ENCODE measurements at regions not wholly inside any gene's neighbourhood (a gene's known extent, or its start where the extent isn't known, plus 50 kb on each side); places are given as distances from the start of the nearest gene placed in this dataset.

- H3K9me3 Mint-ChIP-seq (ENCODE audit: unreplicated experiment) = peaks cover 6% of the 10 kb centered on the region
- no peaks in the 10 kb centered on the region for H3K27me3 Mint-ChIP-seq (ENCODE audit: unreplicated experiment)
- DNase-seq (ENCODE audit: extremely low spot score, unreplicated experiment) = no peak
- no peak overlapping the region for H3K27ac Mint-ChIP-seq (ENCODE audit: unreplicated experiment)
- no peaks in the 10 kb centered on the region for H3K36me3 Mint-ChIP-seq (ENCODE audit: unreplicated experiment)
- TF ChIP-seq, protein P1, sequence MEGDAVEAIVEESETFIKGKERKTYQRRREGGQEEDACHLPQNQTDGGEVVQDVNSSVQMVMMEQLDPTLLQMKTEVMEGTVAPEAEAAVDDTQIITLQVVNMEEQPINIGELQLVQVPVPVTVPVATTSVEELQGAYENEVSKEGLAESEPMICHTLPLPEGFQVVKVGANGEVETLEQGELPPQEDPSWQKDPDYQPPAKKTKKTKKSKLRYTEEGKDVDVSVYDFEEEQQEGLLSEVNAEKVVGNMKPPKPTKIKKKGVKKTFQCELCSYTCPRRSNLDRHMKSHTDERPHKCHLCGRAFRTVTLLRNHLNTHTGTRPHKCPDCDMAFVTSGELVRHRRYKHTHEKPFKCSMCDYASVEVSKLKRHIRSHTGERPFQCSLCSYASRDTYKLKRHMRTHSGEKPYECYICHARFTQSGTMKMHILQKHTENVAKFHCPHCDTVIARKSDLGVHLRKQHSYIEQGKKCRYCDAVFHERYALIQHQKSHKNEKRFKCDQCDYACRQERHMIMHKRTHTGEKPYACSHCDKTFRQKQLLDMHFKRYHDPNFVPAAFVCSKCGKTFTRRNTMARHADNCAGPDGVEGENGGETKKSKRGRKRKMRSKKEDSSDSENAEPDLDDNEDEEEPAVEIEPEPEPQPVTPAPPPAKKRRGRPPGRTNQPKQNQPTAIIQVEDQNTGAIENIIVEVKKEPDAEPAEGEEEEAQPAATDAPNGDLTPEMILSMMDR (IDR thresholded peaks at IDR 0.05) = no peak
- peaks cover 28% of the 10 kb centered on the region for H3K4me1 Mint-ChIP-seq (ENCODE audit: unreplicated experiment)
- H3K4me3 Mint-ChIP-seq (ENCODE audit: unreplicated experiment) = no peak overlapping the region
Observed at GRCh38 chr9:108467161-108467560, 388.6 kb downstream of the ACTL7B start.

DNA sequence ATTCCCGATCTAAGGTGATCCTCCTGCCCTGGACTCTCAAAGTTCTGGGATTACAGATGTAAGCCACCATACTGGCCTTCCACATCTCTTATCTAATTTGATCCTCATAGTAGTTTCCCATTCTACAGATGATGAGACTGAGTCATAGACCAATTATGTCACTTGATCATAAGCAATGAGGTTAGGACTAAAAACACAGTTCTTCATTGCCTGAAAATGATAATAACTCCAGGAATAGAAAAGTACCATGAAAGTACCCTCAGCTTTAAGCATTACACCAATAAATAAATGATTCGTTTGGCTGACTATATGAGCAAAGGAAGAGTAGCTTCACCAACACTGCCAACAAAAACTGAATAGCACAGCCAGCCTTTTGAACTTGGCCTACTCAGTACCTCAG lies 389.5 kb downstream of the ACTL7B start:
- DNase-seq (ENCODE audit: extremely low spot score, unreplicated experiment) = no peak
- no peaks in the 10 kb centered on the region for H3K27me3 Mint-ChIP-seq (ENCODE audit: unreplicated experiment)
- H3K36me3 Mint-ChIP-seq (ENCODE audit: unreplicated experiment) = peaks cover under 1% of the 10 kb centered on the region
- no peak overlapping the region for H3K27ac Mint-ChIP-seq (ENCODE audit: unreplicated experiment)
- TF ChIP-seq, protein P1 (IDR thresholded peaks at IDR 0.05) = no peak
- H3K4me1 Mint-ChIP-seq (ENCODE audit: unreplicated experiment) = peaks cover 25% of the 10 kb centered on the region
- H3K4me3 Mint-ChIP-seq (ENCODE audit: unreplicated experiment) = no peak overlapping the region
- H3K9me3 Mint-ChIP-seq (ENCODE audit: unreplicated experiment) = peaks cover 6% of the 10 kb centered on the region

DNA sequence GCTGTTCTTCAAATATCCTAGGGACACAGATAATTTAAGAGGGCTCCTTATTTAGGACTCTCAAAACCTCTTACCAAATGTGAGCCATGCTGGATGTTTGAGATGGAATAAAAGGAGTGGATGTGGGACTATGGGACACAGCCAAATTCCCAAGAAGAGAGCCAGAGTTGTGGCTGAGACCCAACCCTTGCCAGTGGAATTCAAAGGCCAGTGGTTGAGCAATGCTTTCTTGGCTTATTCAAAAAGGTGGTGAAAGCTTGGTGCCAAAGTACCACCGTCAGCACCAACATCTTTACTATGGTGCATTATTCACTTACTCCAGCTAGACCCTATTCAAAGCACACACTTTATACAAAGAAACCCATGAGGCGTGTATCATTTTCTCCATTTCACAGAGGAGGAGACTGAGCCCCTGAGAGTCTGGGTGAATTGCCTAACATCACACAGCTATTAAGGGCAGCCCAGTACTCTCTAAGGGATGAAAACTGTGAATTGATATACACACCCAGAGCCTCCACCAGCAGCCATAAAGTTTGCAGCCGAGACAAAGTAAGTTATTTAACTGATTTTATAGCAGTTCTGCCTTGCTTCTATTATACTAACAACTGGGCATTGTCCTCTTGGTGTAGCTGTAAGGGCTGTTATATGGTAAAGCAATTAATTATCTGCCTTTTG lies 391.7 kb downstream of the ACTL7B start:
- H3K36me3 Mint-ChIP-seq (ENCODE audit: unreplicated experiment) = peaks cover 1% of the 10 kb centered on the region
- peaks cover under 1% of the 10 kb centered on the region for H3K9me3 Mint-ChIP-seq (ENCODE audit: unreplicated experiment)
- H3K27ac Mint-ChIP-seq (ENCODE audit: unreplicated experiment) = no peak overlapping the region
- TF ChIP-seq, protein P1 (IDR thresholded peaks at IDR 0.05) = no peak
- H3K4me1 Mint-ChIP-seq (ENCODE audit: unreplicated experiment) = peaks cover 14% of the 10 kb centered on the region
- no peak for DNase-seq (ENCODE audit: extremely low spot score, unreplicated experiment)
- H3K27me3 Mint-ChIP-seq (ENCODE audit: unreplicated experiment) = no peaks in the 10 kb centered on the region
- H3K4me3 Mint-ChIP-seq (ENCODE audit: unreplicated experiment) = no peak overlapping the region

DNA sequence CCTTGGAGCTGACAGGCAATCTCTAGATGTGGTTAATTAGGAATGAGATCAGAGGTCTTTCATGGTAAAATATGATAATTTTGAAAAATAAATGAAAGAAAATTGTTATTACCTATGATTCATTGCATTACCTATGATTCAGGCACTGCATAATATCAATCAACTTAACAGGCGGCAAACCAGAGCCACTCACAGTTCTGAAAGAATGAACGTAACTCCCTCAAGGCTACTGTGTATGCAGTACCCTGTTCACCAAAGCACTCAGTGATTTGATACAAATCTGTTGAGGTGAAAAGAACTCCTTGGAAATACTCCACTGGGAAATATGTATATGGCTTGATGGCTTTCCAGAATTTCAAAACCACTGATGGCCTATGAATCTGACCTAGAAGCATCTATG lies 398.9 kb downstream of the ACTL7B start:
- Mint-ChIP-seq H3K4me3 (ENCODE audit: unreplicated experiment) (no peak overlapping the region), H3K27me3 (ENCODE audit: unreplicated experiment) (no peaks in the 10 kb centered on the region), H3K4me1 (ENCODE audit: unreplicated experiment) (no peaks in the 10 kb centered on the region), H3K27ac (ENCODE audit: unreplicated experiment) (no peak overlapping the region), H3K9me3 (ENCODE audit: unreplicated experiment) (no peaks in the 10 kb centered on the region), H3K36me3 (ENCODE audit: unreplicated experiment) (peaks cover 1% of the 10 kb centered on the region)
- TF ChIP-seq, protein P1 (IDR thresholded peaks at IDR 0.05) = no peak
- no peak for DNase-seq (ENCODE audit: extremely low spot score, unreplicated experiment)

DNA sequence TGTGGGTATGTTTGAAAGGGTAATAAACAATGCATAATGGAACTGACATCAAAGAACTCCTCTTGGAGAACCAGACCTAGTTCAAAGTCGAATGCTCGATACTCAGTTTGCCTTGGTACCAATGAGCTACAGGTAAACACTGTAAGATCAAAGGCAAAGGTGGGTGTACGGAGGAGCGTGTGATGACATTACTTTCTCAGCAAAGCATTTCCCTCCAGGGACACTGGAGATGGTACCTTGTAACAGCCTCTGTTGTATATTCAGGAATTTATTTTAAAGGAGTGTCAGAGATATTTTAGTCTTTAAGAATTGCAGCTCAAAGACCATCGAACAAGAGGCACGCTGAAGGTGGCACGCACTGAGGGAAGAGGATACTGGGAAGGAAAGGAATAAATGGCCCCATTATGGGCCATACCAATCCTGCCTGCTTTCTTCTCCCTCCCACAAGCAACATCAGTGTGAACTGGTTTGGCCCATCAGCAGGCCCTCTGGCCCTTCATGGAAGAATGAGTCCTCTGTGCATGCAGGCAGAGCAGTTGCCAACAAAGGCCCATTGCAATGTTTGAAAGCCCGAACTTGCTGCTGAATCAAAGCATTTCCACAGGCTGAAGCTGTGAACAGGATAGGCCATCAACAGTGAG lies 410.2 kb downstream of the ACTL7B start:
- no peak overlapping the region for H3K4me3 Mint-ChIP-seq (ENCODE audit: unreplicated experiment)
- no peaks in the 10 kb centered on the region for H3K36me3 Mint-ChIP-seq (ENCODE audit: unreplicated experiment)
- H3K27me3 Mint-ChIP-seq (ENCODE audit: unreplicated experiment) = no peaks in the 10 kb centered on the region
- TF ChIP-seq, protein P1 (IDR thresholded peaks at IDR 0.05) = no peak
- H3K9me3 Mint-ChIP-seq (ENCODE audit: unreplicated experiment) = peaks cover 12% of the 10 kb centered on the region
- H3K4me1 Mint-ChIP-seq (ENCODE audit: unreplicated experiment) = peaks cover 55% of the 10 kb centered on the region
- DNase-seq (ENCODE audit: extremely low spot score, unreplicated experiment) = no peak
- peak overlapping the region; percentile 90 for H3K27ac Mint-ChIP-seq (ENCODE audit: unreplicated experiment)

Data from osteocyte (in vitro differentiated cells).